GM18502 (cell line): ENCODE measurements at regions not wholly inside any gene's neighbourhood (a gene's known extent, or its start where the extent isn't known, plus 50 kb on each side); places are given as distances from the start of the nearest gene placed in this dataset.
"Not testable (repeated sequence)": the region's sequence is repeated elsewhere in the genome, so short reads cannot be mapped to it uniquely, and the experiment has no call there.

Experiments used
- ATAC-seq: cut with Tn5 transposase; IDR thresholded peaks from one replicate; pipeline ENCODE4 v1.9.1; 2021; ENCODE audit warnings: mild to moderate bottlenecking; ENCODE audit not compliant: unreplicated experiment, poor library complexity

GRCh38 chr6:76594109-76594508 lies 521.6 kb upstream of the IMPG1 start:
- ATAC-seq, result no peak

- no peak for ATAC-seq
Measured at GRCh38 chr6:76593668-76594067, 521.2 kb upstream of the IMPG1 start.

- ATAC-seq, result no peak
Measured at GRCh38 chr6:76592566-76592965, 520.1 kb upstream of the IMPG1 start.

GRCh38 chr6:76587271-76587670 lies 514.8 kb upstream of the IMPG1 start:
- ATAC-seq, result no peak

- ATAC-seq, result no peak
Measured at GRCh38 chr6:76584121-76584520, 511.7 kb upstream of the IMPG1 start.

- ATAC-seq, result no peak
Measured at GRCh38 chr6:76578746-76579145, 506.3 kb upstream of the IMPG1 start.

GRCh38 chr6:76574746-76575145 lies 502.3 kb upstream of the IMPG1 start:
- no peak for ATAC-seq

GRCh38 chr6:76565932-76566331 lies 493.5 kb upstream of the IMPG1 start:
- ATAC-seq, result no peak

- ATAC-seq, result not testable (repeated sequence)
Measured at GRCh38 chr6:76562371-76562770, 489.9 kb upstream of the IMPG1 start.

GRCh38 chr6:76560851-76561755 lies 488.6 kb upstream of the IMPG1 start:
- ATAC-seq, result not testable (repeated sequence)

GRCh38 chr6:76553256-76553655 lies 480.8 kb upstream of the IMPG1 start:
- no peak for ATAC-seq

GRCh38 chr6:76552268-76552667 lies 479.8 kb upstream of the IMPG1 start:
- ATAC-seq, result no peak

- no peak for ATAC-seq
Measured at GRCh38 chr6:76533661-76534060, 461.2 kb upstream of the IMPG1 start.

GRCh38 chr6:76532647-76533046 lies 460.2 kb upstream of the IMPG1 start:
- no peak for ATAC-seq

- ATAC-seq, result no peak
Measured at GRCh38 chr6:76518443-76518842, 446.0 kb upstream of the IMPG1 start.

GRCh38 chr6:76516924-76517323 lies 444.5 kb upstream of the IMPG1 start:
- ATAC-seq, result no peak

GRCh38 chr6:76510489-76510888 lies 438.0 kb upstream of the IMPG1 start:
- ATAC-seq, result no peak

- no peak for ATAC-seq
Measured at GRCh38 chr6:76509397-76509796, 436.9 kb upstream of the IMPG1 start.

- ATAC-seq, result no peak
Measured at GRCh38 chr6:76506808-76507207, 434.3 kb upstream of the IMPG1 start.

- ATAC-seq, result no peak
Measured at GRCh38 chr6:76495909-76496308, 423.4 kb upstream of the IMPG1 start.

- ATAC-seq, result not testable (repeated sequence)
Measured at GRCh38 chr6:76491376-76491775, 418.9 kb upstream of the IMPG1 start.

GRCh38 chr6:76490456-76490855 lies 418.0 kb upstream of the IMPG1 start:
- no peak for ATAC-seq
